ENCODE measurements at regions not wholly inside any gene's neighbourhood (a gene's known extent, or its start where the extent isn't known, plus 50 kb on each side); places are given as distances from the start of the nearest gene placed in this dataset.

DNA sequence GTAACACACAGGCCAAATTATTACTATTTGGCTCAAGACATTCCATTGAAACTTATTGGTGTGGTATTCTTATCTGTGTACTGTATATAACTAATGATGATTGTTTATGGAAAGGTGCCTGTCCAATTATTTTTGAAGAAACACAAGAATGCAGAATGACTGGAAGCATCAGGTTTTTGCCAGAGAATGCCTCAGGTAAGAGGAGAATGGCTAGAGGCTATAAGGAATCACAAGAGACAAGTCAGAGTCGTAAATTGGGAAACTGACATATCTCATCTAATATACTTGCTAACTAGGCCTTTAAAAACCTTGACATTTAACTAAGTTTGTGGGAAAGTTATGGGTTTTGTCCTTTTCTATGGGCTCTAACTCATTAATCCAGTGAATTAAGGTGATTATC, 69.3 kb upstream of the TTC29 start:
- TF ChIP-seq, protein P1, sequence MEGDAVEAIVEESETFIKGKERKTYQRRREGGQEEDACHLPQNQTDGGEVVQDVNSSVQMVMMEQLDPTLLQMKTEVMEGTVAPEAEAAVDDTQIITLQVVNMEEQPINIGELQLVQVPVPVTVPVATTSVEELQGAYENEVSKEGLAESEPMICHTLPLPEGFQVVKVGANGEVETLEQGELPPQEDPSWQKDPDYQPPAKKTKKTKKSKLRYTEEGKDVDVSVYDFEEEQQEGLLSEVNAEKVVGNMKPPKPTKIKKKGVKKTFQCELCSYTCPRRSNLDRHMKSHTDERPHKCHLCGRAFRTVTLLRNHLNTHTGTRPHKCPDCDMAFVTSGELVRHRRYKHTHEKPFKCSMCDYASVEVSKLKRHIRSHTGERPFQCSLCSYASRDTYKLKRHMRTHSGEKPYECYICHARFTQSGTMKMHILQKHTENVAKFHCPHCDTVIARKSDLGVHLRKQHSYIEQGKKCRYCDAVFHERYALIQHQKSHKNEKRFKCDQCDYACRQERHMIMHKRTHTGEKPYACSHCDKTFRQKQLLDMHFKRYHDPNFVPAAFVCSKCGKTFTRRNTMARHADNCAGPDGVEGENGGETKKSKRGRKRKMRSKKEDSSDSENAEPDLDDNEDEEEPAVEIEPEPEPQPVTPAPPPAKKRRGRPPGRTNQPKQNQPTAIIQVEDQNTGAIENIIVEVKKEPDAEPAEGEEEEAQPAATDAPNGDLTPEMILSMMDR (IDR thresholded peaks at IDR 0.05) = no peak
- TF ChIP-seq POLR2A (IDR thresholded peaks at IDR 0.05) (no peak), EP300 (IDR thresholded peaks at IDR 0.05) (no peak), POLR2AphosphoS5 (IDR thresholded peaks at IDR 0.05) (no peak)
